Osteoblast (primary cell): ENCODE measurements at regions not wholly inside any gene's neighbourhood (a gene's known extent, or its start where the extent isn't known, plus 50 kb on each side); places are given as distances from the start of the nearest gene placed in this dataset.

ENCODE experiments used
- DNase-seq: peaks from one replicate; pipeline ENCODE4 v3.0.0; 2011; ENCODE audit warnings: low spot score, mixed read lengths; ENCODE audit not compliant: insufficient read length; ENCODE audit errors: missing footprints
- H2AFZ ChIP-seq: 2 replicates; pipeline ENCODE4 v1.6.0; 2011; ENCODE audit warnings: mild to moderate bottlenecking, low read length
- H3K27ac ChIP-seq: 2 replicates; pipeline ENCODE4 v1.5.1; 2011; ENCODE audit warnings: mild to moderate bottlenecking, low read depth, low read length, moderate library complexity
- H3K27me3 ChIP-seq: 2 replicates; pipeline ENCODE4 v1.6.0; 2012; ENCODE audit warnings: mild to moderate bottlenecking, control low read depth, inconsistent platforms, low read length, moderate library complexity; ENCODE audit not compliant: insufficient read depth
- H3K36me3 ChIP-seq: 2 replicates; pipeline ENCODE4 v1.5.1; 2011; ENCODE audit warnings: mild to moderate bottlenecking, low read length, control low read depth, moderate library complexity; ENCODE audit not compliant: insufficient read depth
- H3K4me1 ChIP-seq: 2 replicates; pipeline ENCODE4 v1.5.1; 2011; ENCODE audit warnings: mild to moderate bottlenecking, low read length, control low read depth, moderate library complexity; ENCODE audit not compliant: insufficient read depth
- H3K4me2 ChIP-seq: 2 replicates; pipeline ENCODE4 v1.6.0; 2011; ENCODE audit warnings: mild to moderate bottlenecking, low read length; ENCODE audit not compliant: insufficient read depth
- H3K4me3 ChIP-seq: fragments of 200-600 bp; sonication (generic); 3 replicates; pipeline ENCODE4 v1.5.1; 2012; ENCODE audit warnings: mild to moderate bottlenecking, low read length, inconsistent platforms; ENCODE audit not compliant: insufficient read depth
- H3K79me2 ChIP-seq: 2 replicates; pipeline ENCODE4 v1.6.0; 2012; ENCODE audit warnings: mild to moderate bottlenecking, low read length, control low read depth, inconsistent platforms; ENCODE audit not compliant: insufficient read depth
- H3K9me3 ChIP-seq: 2 replicates; pipeline ENCODE4 v1.5.1; 2011; ENCODE audit warnings: low read depth, low read length, control low read depth
- H4K20me1 ChIP-seq: 2 replicates; pipeline ENCODE4 v1.6.0; 2012; ENCODE audit warnings: mild to moderate bottlenecking, low read length, control low read depth; ENCODE audit not compliant: insufficient read depth
- CTCF ChIP-seq: IDR thresholded peaks from 2 replicates; pipeline ENCODE4 v1.5.1; 2011; ENCODE audit warnings: mild to moderate bottlenecking, low read depth, low read length, moderate library complexity; ENCODE audit errors: extremely low read depth

- Histone ChIP-seq H3K27ac (no peak overlapping the region), H3K79me2 (no peaks in the 10 kb centered on the region), H3K4me3 (no peak overlapping the region), H3K9me3 (no peaks in the 10 kb centered on the region), H3K36me3 (no peaks in the 10 kb centered on the region), H3K27me3 (no peaks in the 10 kb centered on the region), H2AFZ (no peak overlapping the region), H4K20me1 (no peaks in the 10 kb centered on the region), H3K4me2 (no peak overlapping the region), H3K4me1 (peaks cover 31% of the 10 kb centered on the region)
- no peak for TF ChIP-seq CTCF
- no peak for DNase-seq
These were observed 93.3 kb upstream of the DUSP5 start for GRCh38 chr10:110404413-110404812.

GRCh38 chr10:110404825-110405224, 92.9 kb upstream of the DUSP5 start:
- H3K27me3 ChIP-seq = no peaks in the 10 kb centered on the region
- no peaks in the 10 kb centered on the region for H3K36me3 ChIP-seq
- no peak overlapping the region for H2AFZ ChIP-seq
- DNase-seq = no peak
- H4K20me1 ChIP-seq = no peaks in the 10 kb centered on the region
- no peak for TF ChIP-seq CTCF
- no peak overlapping the region for H3K4me3 ChIP-seq
- no peak overlapping the region for H3K4me2 ChIP-seq
- no peaks in the 10 kb centered on the region for H3K9me3 ChIP-seq
- H3K4me1 ChIP-seq = peaks cover 31% of the 10 kb centered on the region
- no peaks in the 10 kb centered on the region for H3K79me2 ChIP-seq
- H3K27ac ChIP-seq = no peak overlapping the region

- no peak for TF ChIP-seq CTCF
- no peak overlapping the region for H3K4me3 ChIP-seq
- H3K27me3 ChIP-seq = no peaks in the 10 kb centered on the region
- no peak overlapping the region for H3K4me2 ChIP-seq
- no peaks in the 10 kb centered on the region for H3K9me3 ChIP-seq
- H4K20me1 ChIP-seq = no peaks in the 10 kb centered on the region
- H2AFZ ChIP-seq = no peak overlapping the region
- no peaks in the 10 kb centered on the region for H3K79me2 ChIP-seq
- no peaks in the 10 kb centered on the region for H3K36me3 ChIP-seq
- peaks cover 31% of the 10 kb centered on the region for H3K4me1 ChIP-seq
- H3K27ac ChIP-seq = no peak overlapping the region
- DNase-seq = no peak
These were observed 92.3 kb upstream of the DUSP5 start for GRCh38 chr10:110405380-110405779.

GRCh38 chr10:110407301-110408170, 90.2 kb upstream of the DUSP5 start:
- Histone ChIP-seq H2AFZ (peak overlapping the region; percentile 37), H3K27ac (peak overlapping the region; percentile 54), H3K79me2 (no peaks in the 10 kb centered on the region), H3K27me3 (no peaks in the 10 kb centered on the region), H4K20me1 (no peaks in the 10 kb centered on the region), H3K9me3 (no peaks in the 10 kb centered on the region), H3K4me3 (no peak overlapping the region), H3K4me1 (peaks cover 44% of the 10 kb centered on the region), H3K36me3 (no peaks in the 10 kb centered on the region), H3K4me2 (peak overlapping the region; percentile 10)
- no peak for DNase-seq
- no peak for TF ChIP-seq CTCF
